Kidney (tissue), 13 donors: ENCODE measurements at regions not wholly inside any gene's neighbourhood (a gene's known extent, or its start where the extent isn't known, plus 50 kb on each side); places are given as distances from the start of the nearest gene placed in this dataset.

Source experiments
- DNase-seq, 5 donors: peaks; one replicate each; pipeline ENCODE4 v3.0.0-alpha.2; 2013 to 2020
- FAIRE-seq: peaks from 2 replicates; lab custom pipeline; 2012; peaks lifted over from hg19 to GRCh38; lab: Jason Lieb, UNC
- H3K27ac ChIP-seq, 2 donors: one replicate each; pipeline ENCODE4 v1.7.0; 2013; ENCODE audit warnings: low read depth in 2 of 2, low read length in 2 of 2, inconsistent platforms in 1 of 2
- H3K27me3 ChIP-seq: one replicate; pipeline ENCODE4 v1.7.1; 2013; ENCODE audit warnings: low read length, inconsistent platforms; ENCODE audit not compliant: control insufficient read depth, insufficient read depth
- H3K36me3 ChIP-seq, 3 donors: one replicate each; pipeline versions ENCODE4 v1.7.0 to v1.7.1; 2013; ENCODE audit warnings: low read length in 3 of 3, control low read depth in 1 of 3, inconsistent platforms in 1 of 3; ENCODE audit not compliant: insufficient read depth in 3 of 3, control insufficient read depth in 2 of 3
- H3K4me1 ChIP-seq, 3 donors: one replicate each; pipeline versions ENCODE4 v1.7.0 to v1.7.1; 2013; ENCODE audit warnings: low read length in 3 of 3, inconsistent platforms in 1 of 3, low read depth in 1 of 3; ENCODE audit not compliant: control insufficient read depth in 2 of 3, insufficient read depth in 2 of 3
- H3K4me3 ChIP-seq, 3 donors: one replicate each; pipeline versions ENCODE4 v1.7.0 to v1.8.1; 2013; ENCODE audit warnings: low read length in 3 of 3, control low read depth in 1 of 3, inconsistent platforms in 1 of 3
- H3K9ac ChIP-seq, 3 donors: one replicate each; pipeline versions ENCODE4 v1.7.0 to v1.7.1; 2013; ENCODE audit warnings: low read length in 3 of 3, control low read depth in 1 of 3, inconsistent platforms in 1 of 3
- H3K9me3 ChIP-seq, 3 donors: one replicate each; pipeline versions ENCODE4 v1.7.0 to v1.7.1; 2013; ENCODE audit warnings: low read length in 3 of 3, control low read depth in 1 of 3, inconsistent platforms in 1 of 3; ENCODE audit not compliant: control insufficient read depth in 2 of 3, insufficient read depth in 1 of 3
- intact Hi-C: fragments of 100-400 bp; cut with DNase I; formaldehyde crosslinking; loops from one replicate; pipeline ENCODE4 v1.11.1; 2022
- TF ChIP-seq, protein P1 (sequence below): IDR thresholded peaks from 3 replicates; pipeline ENCODE4 v1.5.1; 2012; ENCODE audit warnings: mild to moderate bottlenecking, moderate library complexity, borderline replicate concordance; ENCODE audit not compliant: insufficient read depth; ENCODE audit errors: extremely low read depth
- donor health status: control.
- donor health status: control.
- donor health status: control.
- donor health status: control.
- donor health status: control.
- donor health status: DM: yes; HTN: yes; CAD: no.
- donor health status: Normal renal cell carcinoma (clear cell type).

DNA sequence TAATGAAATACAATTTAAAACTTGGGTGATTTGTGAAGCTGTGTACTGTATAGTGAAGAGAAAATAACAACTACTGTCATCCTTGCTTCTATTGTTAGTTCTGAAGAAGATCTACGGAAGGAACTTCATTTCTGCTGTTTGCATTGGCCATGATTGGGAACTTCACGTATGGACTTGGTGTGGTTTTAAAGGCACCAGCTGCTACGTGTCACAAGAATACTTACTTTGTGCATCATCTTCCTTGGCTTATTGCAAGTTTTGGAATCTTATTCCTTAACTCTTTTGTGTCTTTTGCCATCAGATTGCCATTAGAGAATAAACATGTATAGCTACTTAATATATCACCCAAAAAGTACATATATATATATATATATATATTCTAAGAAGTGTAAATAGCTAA, 75.0 kb upstream of the VEPH1 start:
- no peak for DNase-seq

GRCh38 chr3:157574531-157574930, 71.3 kb upstream of the VEPH1 start:
- H3K4me1 ChIP-seq: peaks cover 0 to 2% (median 0%) of the 10 kb centered on the region in 3 donors
- no peaks in the 10 kb centered on the region for H3K9me3 ChIP-seq
- H3K4me3 ChIP-seq: no peak overlapping the region
- TF ChIP-seq, protein P1, sequence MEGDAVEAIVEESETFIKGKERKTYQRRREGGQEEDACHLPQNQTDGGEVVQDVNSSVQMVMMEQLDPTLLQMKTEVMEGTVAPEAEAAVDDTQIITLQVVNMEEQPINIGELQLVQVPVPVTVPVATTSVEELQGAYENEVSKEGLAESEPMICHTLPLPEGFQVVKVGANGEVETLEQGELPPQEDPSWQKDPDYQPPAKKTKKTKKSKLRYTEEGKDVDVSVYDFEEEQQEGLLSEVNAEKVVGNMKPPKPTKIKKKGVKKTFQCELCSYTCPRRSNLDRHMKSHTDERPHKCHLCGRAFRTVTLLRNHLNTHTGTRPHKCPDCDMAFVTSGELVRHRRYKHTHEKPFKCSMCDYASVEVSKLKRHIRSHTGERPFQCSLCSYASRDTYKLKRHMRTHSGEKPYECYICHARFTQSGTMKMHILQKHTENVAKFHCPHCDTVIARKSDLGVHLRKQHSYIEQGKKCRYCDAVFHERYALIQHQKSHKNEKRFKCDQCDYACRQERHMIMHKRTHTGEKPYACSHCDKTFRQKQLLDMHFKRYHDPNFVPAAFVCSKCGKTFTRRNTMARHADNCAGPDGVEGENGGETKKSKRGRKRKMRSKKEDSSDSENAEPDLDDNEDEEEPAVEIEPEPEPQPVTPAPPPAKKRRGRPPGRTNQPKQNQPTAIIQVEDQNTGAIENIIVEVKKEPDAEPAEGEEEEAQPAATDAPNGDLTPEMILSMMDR: no peak
- FAIRE-seq (no peak), DNase-seq (peak in 1 of 5 donors; percentile 52)
- intact Hi-C loops: no loop called here
- no peaks in the 10 kb centered on the region for H3K27me3 ChIP-seq
- H3K27ac ChIP-seq: no peak overlapping the region
- H3K9ac ChIP-seq: no peak overlapping the region
- no peaks in the 10 kb centered on the region for H3K36me3 ChIP-seq

More for the DNA sequence above, 75.0 kb upstream of the VEPH1 start:
- Histone ChIP-seq H3K36me3 (no peaks in the 10 kb centered on the region), H3K9me3 (no peaks in the 10 kb centered on the region), H3K27ac (no peak overlapping the region), H3K4me3 (no peak overlapping the region), H3K4me1 (peaks cover 0 to 2% (median 0%) of the 10 kb centered on the region in 3 donors), H3K27me3 (no peaks in the 10 kb centered on the region), H3K9ac (no peak overlapping the region)
- FAIRE-seq: no peak
- intact Hi-C loops: no loop called here
- TF ChIP-seq, protein P1: no peak

- intact Hi-C loops: no loop called here
- TF ChIP-seq, protein P1: no peak
These were observed 70.7 kb upstream of the VEPH1 start for GRCh38 chr3:157573780-157574378.

DNA sequence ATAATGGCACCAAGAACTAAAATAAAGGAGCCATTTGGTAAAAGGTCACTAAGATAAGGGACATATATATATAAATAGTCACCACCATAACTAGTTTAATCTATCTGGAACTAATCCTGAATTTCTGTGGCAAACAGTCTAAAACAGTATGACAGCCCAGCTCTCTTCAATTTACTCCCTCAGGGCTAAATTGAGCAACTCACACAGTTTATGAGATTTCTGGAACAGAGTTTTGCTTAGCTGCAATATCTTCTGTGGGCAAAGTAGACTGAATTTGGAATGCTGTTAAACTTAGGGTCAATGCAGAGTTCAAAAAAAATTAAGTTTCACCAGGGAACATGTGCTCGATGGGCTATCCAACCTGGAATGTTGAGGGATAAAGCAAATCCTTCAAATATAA, 70.1 kb upstream of the VEPH1 start:
- Histone ChIP-seq H3K27ac (no peak overlapping the region), H3K4me1 (peaks cover 0 to 2% (median 0%) of the 10 kb centered on the region in 3 donors), H3K4me3 (no peak overlapping the region), H3K27me3 (no peaks in the 10 kb centered on the region), H3K36me3 (no peaks in the 10 kb centered on the region), H3K9me3 (no peaks in the 10 kb centered on the region), H3K9ac (no peak overlapping the region)
- no peak for DNase-seq
- no peak for FAIRE-seq
- intact Hi-C loops: no loop called here
- TF ChIP-seq, protein P1: no peak

More at GRCh38 chr3:157573780-157574378, 70.7 kb upstream of the VEPH1 start:
- no peak for DNase-seq
- Histone ChIP-seq H3K9ac (no peak overlapping the region), H3K27ac (no peak overlapping the region), H3K36me3 (no peaks in the 10 kb centered on the region), H3K4me3 (no peak overlapping the region), H3K4me1 (peaks cover 0 to 2% (median 0%) of the 10 kb centered on the region in 3 donors), H3K9me3 (no peaks in the 10 kb centered on the region), H3K27me3 (no peaks in the 10 kb centered on the region)
- FAIRE-seq: no peak
